ENCODE measurements at regions not wholly inside any gene's neighbourhood (a gene's known extent, or its start where the extent isn't known, plus 50 kb on each side); places are given as distances from the start of the nearest gene placed in this dataset.

GRCh38 chr12:5154091-5154490 lies 110.4 kb downstream of the KCNA5 start:
- WGBS: 51% methylated on average over 5 of the region's 5 CpGs
- DNase-seq (ENCODE audit: low spot score): no peak

More at GRCh38 chr12:5154091-5154490, 110.4 kb downstream of the KCNA5 start:
- peaks cover 0 to 12% (median 4%) of the 10 kb centered on the region in 4 donors for H3K27me3 ChIP-seq (ENCODE audit: control insufficient read depth in 4 of 4, insufficient read depth in 4 of 4, low read length in 3 of 4)
- H3K9ac ChIP-seq (ENCODE audit: low read depth in 1 of 2, low read length in 2 of 2): no peak overlapping the region
- no peak overlapping the region for H3K4me3 ChIP-seq (ENCODE audit: low read depth in 1 of 3, low read length in 3 of 3)
- H3K9me3 ChIP-seq (ENCODE audit: control insufficient read depth in 4 of 4, low read length in 3 of 4): peaks cover 0 to 8% (median 4%) of the 10 kb centered on the region in 4 donors
- TF ChIP-seq NR2F2 (IDR thresholded peaks at IDR 0.05) (no peak), REST (IDR thresholded peaks at IDR 0.05) (no peak), YY1 (IDR thresholded peaks at IDR 0.05) (no peak), GABPA (IDR thresholded peaks at IDR 0.05 in 1 of 2, conservative IDR thresholded peaks at IDR 0.05 in 1 of 2) (no peak), JUND (IDR thresholded peaks at IDR 0.05) (no peak), FOXA2 (IDR thresholded peaks at IDR 0.05) (no peak), TAF1 (conservative IDR thresholded peaks at IDR 0.05) (no peak), EGR1 (IDR thresholded peaks at IDR 0.05; ENCODE audit: low read depth in 2 of 2) (no peak), RAD21 (IDR thresholded peaks at IDR 0.05) (no peak), FOXA1 (IDR thresholded peaks at IDR 0.05) (no peak), ATF3 (IDR thresholded peaks at IDR 0.05) (no peak), RXRA (IDR thresholded peaks at IDR 0.05) (no peak), HNF4A (conservative IDR thresholded peaks at IDR 0.05) (no peak), SP1 (IDR thresholded peaks at IDR 0.05) (no peak), HNF4G (IDR thresholded peaks at IDR 0.05) (no peak)
- TF ChIP-seq, protein P1, sequence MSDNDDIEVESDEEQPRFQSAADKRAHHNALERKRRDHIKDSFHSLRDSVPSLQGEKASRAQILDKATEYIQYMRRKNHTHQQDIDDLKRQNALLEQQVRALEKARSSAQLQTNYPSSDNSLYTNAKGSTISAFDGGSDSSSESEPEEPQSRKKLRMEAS (IDR thresholded peaks at IDR 0.05): no peak
- TF ChIP-seq, protein P2, sequence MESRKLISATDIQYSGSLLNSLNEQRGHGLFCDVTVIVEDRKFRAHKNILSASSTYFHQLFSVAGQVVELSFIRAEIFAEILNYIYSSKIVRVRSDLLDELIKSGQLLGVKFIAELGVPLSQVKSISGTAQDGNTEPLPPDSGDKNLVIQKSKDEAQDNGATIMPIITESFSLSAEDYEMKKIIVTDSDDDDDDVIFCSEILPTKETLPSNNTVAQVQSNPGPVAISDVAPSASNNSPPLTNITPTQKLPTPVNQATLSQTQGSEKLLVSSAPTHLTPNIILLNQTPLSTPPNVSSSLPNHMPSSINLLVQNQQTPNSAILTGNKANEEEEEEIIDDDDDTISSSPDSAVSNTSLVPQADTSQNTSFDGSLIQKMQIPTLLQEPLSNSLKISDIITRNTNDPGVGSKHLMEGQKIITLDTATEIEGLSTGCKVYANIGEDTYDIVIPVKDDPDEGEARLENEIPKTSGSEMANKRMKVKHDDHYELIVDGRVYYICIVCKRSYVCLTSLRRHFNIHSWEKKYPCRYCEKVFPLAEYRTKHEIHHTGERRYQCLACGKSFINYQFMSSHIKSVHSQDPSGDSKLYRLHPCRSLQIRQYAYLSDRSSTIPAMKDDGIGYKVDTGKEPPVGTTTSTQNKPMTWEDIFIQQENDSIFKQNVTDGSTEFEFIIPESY (IDR thresholded peaks at IDR 0.05): no peak
- TF ChIP-seq, protein P3, sequence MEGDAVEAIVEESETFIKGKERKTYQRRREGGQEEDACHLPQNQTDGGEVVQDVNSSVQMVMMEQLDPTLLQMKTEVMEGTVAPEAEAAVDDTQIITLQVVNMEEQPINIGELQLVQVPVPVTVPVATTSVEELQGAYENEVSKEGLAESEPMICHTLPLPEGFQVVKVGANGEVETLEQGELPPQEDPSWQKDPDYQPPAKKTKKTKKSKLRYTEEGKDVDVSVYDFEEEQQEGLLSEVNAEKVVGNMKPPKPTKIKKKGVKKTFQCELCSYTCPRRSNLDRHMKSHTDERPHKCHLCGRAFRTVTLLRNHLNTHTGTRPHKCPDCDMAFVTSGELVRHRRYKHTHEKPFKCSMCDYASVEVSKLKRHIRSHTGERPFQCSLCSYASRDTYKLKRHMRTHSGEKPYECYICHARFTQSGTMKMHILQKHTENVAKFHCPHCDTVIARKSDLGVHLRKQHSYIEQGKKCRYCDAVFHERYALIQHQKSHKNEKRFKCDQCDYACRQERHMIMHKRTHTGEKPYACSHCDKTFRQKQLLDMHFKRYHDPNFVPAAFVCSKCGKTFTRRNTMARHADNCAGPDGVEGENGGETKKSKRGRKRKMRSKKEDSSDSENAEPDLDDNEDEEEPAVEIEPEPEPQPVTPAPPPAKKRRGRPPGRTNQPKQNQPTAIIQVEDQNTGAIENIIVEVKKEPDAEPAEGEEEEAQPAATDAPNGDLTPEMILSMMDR (IDR thresholded peaks at IDR 0.05; ENCODE audit: low read depth, low read length, missing input control): no peak
- H3K27ac ChIP-seq (ENCODE audit: low read depth in 1 of 2, low read length in 2 of 2): no peak overlapping the region
- no peaks in the 10 kb centered on the region for H3K4me1 ChIP-seq (ENCODE audit: control insufficient read depth in 4 of 4, insufficient read depth in 4 of 4, low read length in 3 of 4)
- no peaks in the 10 kb centered on the region for H3K36me3 ChIP-seq (ENCODE audit: control insufficient read depth in 4 of 4, insufficient read depth in 3 of 4, low read depth in 1 of 4, low read length in 3 of 4)
